GM12865 (cell line): ENCODE measurements at regions not wholly inside any gene's neighbourhood (a gene's known extent, or its start where the extent isn't known, plus 50 kb on each side); places are given as distances from the start of the nearest gene placed in this dataset.
A peak's percentile ranks its signal among the peaks of the same experiment; 100 is the strongest.

Source experiments
- DNase-seq: peaks from one replicate; pipeline ENCODE4 v3.0.0; 2010; ENCODE audit warnings: low read depth
- H3K4me3 ChIP-seq: 2 replicates; pipeline ENCODE4 v1.5.1; 2011; ENCODE audit warnings: mild to moderate bottlenecking, low read depth, low read length, control low read depth
- TF ChIP-seq, protein P1 (sequence below): IDR thresholded peaks from 2 replicates; pipeline ENCODE4 v1.5.1; 2011; ENCODE audit warnings: low read length, control low read depth, low read depth, inconsistent platforms; ENCODE audit not compliant: insufficient read depth; ENCODE audit errors: missing control alignments

DNA sequence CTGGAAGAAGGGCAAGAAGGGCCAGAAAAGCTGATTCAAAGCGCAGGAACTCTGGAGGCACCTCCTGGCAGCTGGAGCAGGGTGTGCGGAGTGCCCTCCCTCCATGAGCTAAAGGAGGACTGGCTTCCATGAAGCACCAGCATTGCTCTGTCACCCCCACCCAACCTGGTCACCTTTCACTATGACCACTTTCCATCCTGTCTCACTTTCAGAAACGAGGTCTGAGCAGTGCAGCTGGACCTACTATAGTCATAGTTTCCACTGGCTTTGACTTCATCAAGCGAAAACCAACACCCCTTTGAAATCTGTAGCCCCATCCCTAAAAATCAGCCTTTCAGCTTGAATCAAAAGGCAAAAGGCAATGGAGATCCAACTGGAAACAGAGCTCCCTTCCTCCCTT, 84.8 kb upstream of the CACNA1E start:
- no peak overlapping the region for H3K4me3 ChIP-seq
- TF ChIP-seq, protein P1, sequence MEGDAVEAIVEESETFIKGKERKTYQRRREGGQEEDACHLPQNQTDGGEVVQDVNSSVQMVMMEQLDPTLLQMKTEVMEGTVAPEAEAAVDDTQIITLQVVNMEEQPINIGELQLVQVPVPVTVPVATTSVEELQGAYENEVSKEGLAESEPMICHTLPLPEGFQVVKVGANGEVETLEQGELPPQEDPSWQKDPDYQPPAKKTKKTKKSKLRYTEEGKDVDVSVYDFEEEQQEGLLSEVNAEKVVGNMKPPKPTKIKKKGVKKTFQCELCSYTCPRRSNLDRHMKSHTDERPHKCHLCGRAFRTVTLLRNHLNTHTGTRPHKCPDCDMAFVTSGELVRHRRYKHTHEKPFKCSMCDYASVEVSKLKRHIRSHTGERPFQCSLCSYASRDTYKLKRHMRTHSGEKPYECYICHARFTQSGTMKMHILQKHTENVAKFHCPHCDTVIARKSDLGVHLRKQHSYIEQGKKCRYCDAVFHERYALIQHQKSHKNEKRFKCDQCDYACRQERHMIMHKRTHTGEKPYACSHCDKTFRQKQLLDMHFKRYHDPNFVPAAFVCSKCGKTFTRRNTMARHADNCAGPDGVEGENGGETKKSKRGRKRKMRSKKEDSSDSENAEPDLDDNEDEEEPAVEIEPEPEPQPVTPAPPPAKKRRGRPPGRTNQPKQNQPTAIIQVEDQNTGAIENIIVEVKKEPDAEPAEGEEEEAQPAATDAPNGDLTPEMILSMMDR: no peak
- peak; percentile 86 for DNase-seq

DNA sequence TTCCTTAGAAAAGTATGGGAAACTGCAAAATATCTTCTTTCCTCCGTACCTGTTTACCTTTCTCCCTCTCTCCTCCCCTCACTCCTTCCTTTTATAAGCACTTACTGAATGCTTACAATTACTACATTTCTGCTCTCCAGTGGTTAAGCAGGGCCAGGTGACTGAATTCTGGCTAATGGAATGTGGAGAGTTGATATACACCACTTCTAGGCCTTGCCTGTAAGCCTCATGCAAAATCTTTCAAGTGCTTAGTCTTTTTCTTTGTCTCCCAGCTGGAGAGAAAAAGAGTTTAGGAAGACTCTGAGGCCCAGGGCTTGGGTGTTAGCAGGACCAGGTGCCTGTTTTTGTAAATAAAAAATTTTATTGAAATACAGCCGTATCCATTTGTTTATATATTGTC, 77.7 kb upstream of the CACNA1E start:
- TF ChIP-seq, protein P1: no peak
- H3K4me3 ChIP-seq: no peak overlapping the region
- no peak for DNase-seq

DNA sequence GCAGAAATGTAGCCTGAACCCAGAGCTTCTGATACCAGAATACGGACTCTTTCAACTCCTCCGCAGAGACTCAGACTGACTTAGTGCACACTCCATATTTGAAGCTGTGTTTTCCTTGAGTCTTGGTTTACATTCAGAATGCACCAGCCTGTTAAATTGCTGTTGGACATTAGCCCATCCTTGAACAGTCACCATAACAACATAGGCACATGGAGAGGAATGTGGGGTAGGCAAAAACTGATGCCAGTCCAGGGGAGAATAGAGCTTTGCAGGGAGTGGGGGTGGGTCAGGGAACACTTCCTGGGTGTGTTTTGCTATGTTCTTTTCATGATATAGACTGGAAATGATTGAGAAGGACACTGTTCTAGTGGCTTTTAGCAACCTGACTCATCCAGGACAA, 76.3 kb upstream of the CACNA1E start:
- no peak overlapping the region for H3K4me3 ChIP-seq
- DNase-seq: no peak
- TF ChIP-seq, protein P1: no peak

DNA sequence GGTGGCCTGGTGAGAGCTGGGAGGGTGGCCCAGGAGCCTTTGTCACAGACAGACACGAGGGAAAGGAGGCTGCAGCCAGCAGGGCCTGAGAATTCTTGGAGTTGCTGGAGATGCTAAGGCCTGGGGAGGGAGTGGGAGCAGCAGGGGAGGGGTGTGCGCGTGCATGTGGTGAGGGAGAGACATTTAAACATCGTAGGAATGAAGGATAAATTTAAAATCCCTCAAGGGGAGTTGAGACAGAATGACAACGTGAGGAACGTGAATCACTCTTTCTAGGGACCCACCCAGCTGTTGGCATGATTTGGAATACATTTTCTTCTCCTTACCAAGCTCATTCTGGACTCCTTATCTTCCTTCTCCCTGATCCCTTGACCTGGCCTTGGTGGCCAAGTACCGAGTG, 73.3 kb upstream of the CACNA1E start:
- no peak overlapping the region for H3K4me3 ChIP-seq
- no peak for DNase-seq
- TF ChIP-seq, protein P1: no peak

DNA sequence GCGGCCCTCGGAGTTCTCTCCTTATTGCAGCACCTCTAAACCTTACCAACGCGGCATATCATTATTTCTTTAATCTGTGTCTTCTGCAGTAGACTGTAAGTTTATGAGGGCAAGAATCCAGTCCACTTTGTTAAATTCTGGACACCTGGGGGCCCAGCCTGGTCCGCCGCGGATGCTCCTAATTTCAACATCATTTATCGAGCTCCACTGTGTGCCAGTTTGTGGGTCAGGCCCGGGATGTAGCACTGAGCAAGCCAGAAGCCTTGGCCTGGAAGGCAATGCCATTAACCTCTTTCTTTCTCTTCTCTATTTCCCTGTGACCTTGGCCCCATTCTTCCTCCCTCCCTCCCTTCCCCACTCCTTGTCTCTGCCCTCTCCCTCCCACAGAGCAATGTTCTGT, 70.6 kb upstream of the CACNA1E start:
- TF ChIP-seq, protein P1: no peak
- H3K4me3 ChIP-seq: no peak overlapping the region
- no peak for DNase-seq

DNA sequence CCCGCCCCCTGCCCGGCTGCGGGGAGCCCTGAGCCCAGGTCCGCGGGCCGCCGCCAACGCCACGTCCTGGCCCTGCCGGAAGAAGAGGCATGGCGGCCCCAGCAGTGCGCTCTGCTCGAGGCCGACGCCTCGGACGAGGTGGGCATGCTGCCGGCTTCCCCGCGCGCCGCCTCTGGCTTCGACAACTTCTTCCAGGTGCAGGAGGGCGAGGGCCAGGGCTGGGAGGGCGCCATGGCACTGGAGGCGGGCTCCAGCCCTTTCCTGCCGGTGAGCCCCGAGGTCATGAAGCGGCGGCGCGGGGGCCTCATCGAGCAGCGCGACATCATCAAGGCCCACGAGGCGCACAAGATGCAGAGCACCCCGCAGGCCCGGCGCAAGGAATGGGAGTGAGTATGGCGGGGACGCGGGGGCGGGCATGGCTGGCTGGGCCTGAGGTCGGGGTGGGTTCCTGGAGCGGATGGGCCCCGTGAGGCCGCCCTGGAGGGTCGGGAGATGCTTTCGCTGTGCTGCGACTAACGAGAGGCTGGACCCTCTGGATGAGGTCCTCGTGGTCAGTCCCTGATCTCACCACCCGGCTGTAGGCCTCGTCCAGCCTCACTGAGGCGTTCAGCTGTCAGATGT, 70.0 kb upstream of the CACNA1E start:
- TF ChIP-seq, protein P1: no peak
- H3K4me3 ChIP-seq: no peak overlapping the region
- no peak for DNase-seq

DNA sequence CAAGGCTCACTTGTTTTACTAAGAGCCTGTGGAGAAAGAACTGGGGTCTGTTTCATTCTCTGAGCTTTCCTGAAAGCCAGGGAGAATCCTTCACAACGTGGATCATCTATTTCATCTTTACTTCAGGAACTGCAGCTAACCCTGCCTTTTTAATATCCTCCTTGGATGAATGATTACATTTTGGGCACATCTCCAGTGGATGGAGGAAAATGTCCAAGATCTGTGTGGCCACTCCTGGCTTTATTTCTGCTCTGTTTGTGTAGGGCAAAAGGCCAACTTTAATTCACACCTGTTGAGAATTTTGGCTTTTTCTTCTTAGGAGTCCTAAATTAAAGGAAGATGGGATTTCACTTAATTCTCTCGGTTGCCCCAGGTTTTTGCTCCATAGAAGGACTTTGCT, 69.5 kb upstream of the CACNA1E start:
- DNase-seq: no peak
- no peak overlapping the region for H3K4me3 ChIP-seq
- TF ChIP-seq, protein P1: no peak
